Skeletal muscle tissue (tissue), 3 donors: ENCODE measurements at regions not wholly inside any gene's neighbourhood (a gene's known extent, or its start where the extent isn't known, plus 50 kb on each side); places are given as distances from the start of the nearest gene placed in this dataset.
"Not testable (repeated sequence)": the region's sequence is repeated elsewhere in the genome, so short reads cannot be mapped to it uniquely, and the experiment has no call there.

Experiments
- H3K27ac ChIP-seq: one replicate; pipeline ENCODE4 v1.7.0; 2013; ENCODE audit warnings: mild to moderate bottlenecking, low read depth, low read length, inconsistent platforms
- H3K27me3 ChIP-seq, 3 donors: one replicate each; pipeline ENCODE4 v1.7.0; 2013; ENCODE audit warnings: low read length in 3 of 3; ENCODE audit not compliant: control insufficient read depth in 3 of 3, insufficient read depth in 3 of 3
- H3K36me3 ChIP-seq, 3 donors: one replicate each; pipeline ENCODE4 v1.7.0; 2013; ENCODE audit warnings: low read length in 3 of 3; ENCODE audit not compliant: control insufficient read depth in 3 of 3, insufficient read depth in 3 of 3
- H3K4me1 ChIP-seq, 3 donors: one replicate each; pipeline ENCODE4 v1.7.0; 2013; ENCODE audit warnings: low read length in 3 of 3, mild to moderate bottlenecking in 3 of 3; ENCODE audit not compliant: control insufficient read depth in 3 of 3, insufficient read depth in 3 of 3
- H3K4me3 ChIP-seq, 3 donors: one replicate each; pipeline ENCODE4 v1.7.0; 2013; ENCODE audit warnings: low read length in 3 of 3
- H3K9ac ChIP-seq, 3 donors: one replicate each; pipeline ENCODE4 v1.7.0; 2013; ENCODE audit warnings: low read length in 3 of 3, mild to moderate bottlenecking in 3 of 3, moderate library complexity in 2 of 3, low read depth in 1 of 3
- H3K9me3 ChIP-seq, 3 donors: one replicate each; pipeline ENCODE4 v1.7.0; 2013; ENCODE audit warnings: low read length in 3 of 3; ENCODE audit not compliant: control insufficient read depth in 3 of 3
- donor health status: Osteomylitis.

DNA sequence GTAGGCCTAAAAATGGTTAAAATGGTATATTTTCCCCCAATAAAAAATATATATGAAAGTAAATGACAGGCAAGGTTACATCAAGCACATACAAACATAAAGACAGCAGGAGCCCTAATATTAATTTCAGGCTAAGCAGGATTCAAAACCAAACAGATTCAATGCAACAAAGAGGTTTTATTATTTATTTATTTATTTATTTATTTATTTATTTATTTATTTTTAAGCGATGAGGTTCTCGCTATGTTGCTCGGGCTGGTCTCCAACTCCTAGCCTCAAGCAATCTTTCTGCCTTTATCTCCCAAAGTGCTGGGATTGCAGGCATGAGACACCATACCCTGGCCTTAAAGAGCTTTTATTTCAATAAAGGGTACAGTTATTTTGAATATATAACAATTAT, 106.4 kb upstream of the SHB start:
- Histone ChIP-seq H3K4me1 (no peaks in the 10 kb centered on the region), H3K27me3 (no peaks in the 10 kb centered on the region), H3K27ac (no peak overlapping the region), H3K9me3 (no peaks in the 10 kb centered on the region), H3K9ac (no peak overlapping the region), H3K36me3 (no peaks in the 10 kb centered on the region), H3K4me3 (no peak overlapping the region)

DNA sequence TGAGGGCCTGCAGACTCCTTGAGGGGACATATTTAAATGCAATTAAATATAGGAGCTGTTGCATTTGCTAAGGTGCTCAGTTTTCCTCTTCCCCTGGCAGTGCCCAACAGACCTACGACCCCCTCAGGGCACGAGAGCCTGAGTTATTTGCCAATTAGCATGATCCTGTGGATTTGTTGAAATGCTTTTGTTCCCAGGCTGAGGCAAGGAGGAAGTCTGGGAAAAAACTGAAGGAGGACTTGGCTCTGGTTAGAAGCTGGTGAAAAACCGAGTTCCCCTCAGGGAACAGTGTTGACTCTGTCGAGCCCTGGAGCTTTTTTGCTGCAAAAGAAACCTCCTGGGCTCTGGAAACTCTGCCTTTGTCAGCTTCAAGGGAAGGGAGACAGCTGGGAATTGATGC, 103.6 kb upstream of the SHB start:
- no peaks in the 10 kb centered on the region for H3K9me3 ChIP-seq
- H3K4me1 ChIP-seq: no peaks in the 10 kb centered on the region
- H3K27me3 ChIP-seq: no peaks in the 10 kb centered on the region
- no peak overlapping the region for H3K9ac ChIP-seq
- H3K4me3 ChIP-seq: no peak overlapping the region
- no peak overlapping the region for H3K27ac ChIP-seq
- no peaks in the 10 kb centered on the region for H3K36me3 ChIP-seq

- Histone ChIP-seq H3K4me3 (no peak overlapping the region), H3K27ac (no peak overlapping the region), H3K9ac (no peak overlapping the region), H3K27me3 (no peaks in the 10 kb centered on the region), H3K9me3 (no peaks in the 10 kb centered on the region), H3K36me3 (no peaks in the 10 kb centered on the region), H3K4me1 (no peaks in the 10 kb centered on the region)
Measured at GRCh38 chr9:38171926-38172325, 102.9 kb upstream of the SHB start.

DNA sequence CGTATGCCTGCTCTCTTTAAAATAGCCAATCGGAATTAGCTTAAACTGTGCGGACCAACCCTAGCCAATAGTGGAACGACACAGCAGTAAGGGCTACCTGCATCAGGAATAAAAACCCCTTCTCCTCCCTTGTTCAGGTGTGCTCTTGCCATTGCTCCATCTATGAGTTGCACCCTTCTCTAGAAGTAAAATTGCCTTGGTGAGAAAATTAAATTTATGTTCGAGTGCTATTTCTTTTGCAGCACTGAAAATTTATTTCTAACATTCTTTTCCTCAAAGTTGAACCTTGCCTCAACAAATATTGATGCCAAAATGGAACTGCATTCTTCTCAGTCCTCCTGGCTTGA, 102.5 kb upstream of the SHB start:
- Histone ChIP-seq H3K27me3 (no peaks in the 10 kb centered on the region), H3K4me1 (no peaks in the 10 kb centered on the region), H3K9ac (no peak overlapping the region), H3K9me3 (no peaks in the 10 kb centered on the region), H3K27ac (no peak overlapping the region), H3K36me3 (no peaks in the 10 kb centered on the region), H3K4me3 (no peak overlapping the region)

- H3K9ac ChIP-seq, H3K4me3 ChIP-seq, H3K36me3 ChIP-seq, H3K9me3 ChIP-seq, H3K27me3 ChIP-seq, H3K27ac ChIP-seq, H3K4me1 ChIP-seq: not testable (repeated sequence)
Measured at GRCh38 chr9:38170763-38171537, 101.9 kb upstream of the SHB start.

DNA sequence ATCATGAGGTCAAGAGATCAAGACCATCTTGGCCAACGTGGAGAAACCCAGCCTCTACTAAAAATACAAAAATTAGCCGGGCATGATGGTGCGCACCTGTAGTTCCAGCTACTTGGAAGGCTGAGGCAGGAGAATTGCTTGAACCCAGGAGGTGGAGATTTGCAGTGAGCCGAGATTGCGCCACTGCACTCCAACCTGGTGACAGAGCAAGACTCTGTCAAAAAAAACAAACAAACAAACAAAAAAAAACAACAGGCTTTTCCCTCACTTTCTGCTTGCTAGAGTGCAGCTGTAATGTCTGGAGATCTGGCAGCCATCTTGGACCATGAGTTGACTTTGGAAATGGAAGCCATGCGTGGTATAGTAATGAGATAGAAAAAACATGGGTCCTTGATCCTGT, 101.1 kb upstream of the SHB start:
- H3K9me3 ChIP-seq, H3K27me3 ChIP-seq, H3K36me3 ChIP-seq: not testable (repeated sequence)

GRCh38 chr9:38166501-38166900, 97.5 kb upstream of the SHB start:
- H3K9ac ChIP-seq: no peak overlapping the region
- no peaks in the 10 kb centered on the region for H3K36me3 ChIP-seq
- H3K4me3 ChIP-seq: no peak overlapping the region
- H3K9me3 ChIP-seq: no peaks in the 10 kb centered on the region
- no peaks in the 10 kb centered on the region for H3K27me3 ChIP-seq
- no peak overlapping the region for H3K27ac ChIP-seq
- no peaks in the 10 kb centered on the region for H3K4me1 ChIP-seq

More for the DNA sequence above, 101.1 kb upstream of the SHB start:
- H3K4me1 ChIP-seq, H3K4me3 ChIP-seq, H3K27ac ChIP-seq, H3K9ac ChIP-seq: not testable (repeated sequence)

DNA sequence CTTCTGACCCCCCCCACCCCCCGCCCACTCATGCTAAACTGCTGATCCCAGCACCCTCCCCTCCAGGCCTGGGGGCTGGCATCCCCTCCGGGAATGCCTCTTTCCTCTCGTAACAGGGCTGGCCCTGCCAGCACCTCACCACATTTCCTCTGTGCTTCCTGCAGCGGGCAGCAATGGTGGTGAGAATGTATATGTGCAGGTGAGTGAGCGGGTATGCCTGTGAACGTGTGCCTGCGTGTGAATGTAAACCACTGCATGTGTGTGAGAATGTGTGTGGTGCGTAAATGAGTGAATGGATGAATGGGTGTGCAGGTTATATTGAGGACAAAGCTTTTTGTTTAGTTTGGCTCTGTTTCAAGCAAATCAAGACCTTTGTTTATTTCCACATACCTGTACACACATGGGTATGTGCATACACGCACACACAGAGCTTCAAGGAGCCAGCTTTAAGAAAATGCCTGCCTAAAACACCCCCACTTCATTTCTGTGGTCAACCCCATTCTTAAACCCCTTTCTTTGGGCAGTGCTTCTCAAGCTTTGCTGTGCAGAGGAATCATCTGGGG, 95.7 kb upstream of the SHB start:
- Histone ChIP-seq H3K27me3 (no peaks in the 10 kb centered on the region), H3K9me3 (no peaks in the 10 kb centered on the region), H3K36me3 (no peaks in the 10 kb centered on the region), H3K27ac (no peak overlapping the region), H3K4me1 (no peaks in the 10 kb centered on the region), H3K4me3 (no peak overlapping the region), H3K9ac (no peak overlapping the region)

- H3K27ac ChIP-seq: no peak overlapping the region
- no peak overlapping the region for H3K4me3 ChIP-seq
- H3K36me3 ChIP-seq: no peaks in the 10 kb centered on the region
- no peak overlapping the region for H3K9ac ChIP-seq
- no peaks in the 10 kb centered on the region for H3K9me3 ChIP-seq
- no peaks in the 10 kb centered on the region for H3K4me1 ChIP-seq
- no peaks in the 10 kb centered on the region for H3K27me3 ChIP-seq
Measured at GRCh38 chr9:38163518-38163917, 94.5 kb upstream of the SHB start.

GRCh38 chr9:38162332-38163211, 93.5 kb upstream of the SHB start:
- H3K27ac ChIP-seq: no peak overlapping the region
- H3K9me3 ChIP-seq: no peaks in the 10 kb centered on the region
- H3K36me3 ChIP-seq: no peaks in the 10 kb centered on the region
- H3K4me3 ChIP-seq: no peak overlapping the region
- H3K9ac ChIP-seq: no peak overlapping the region
- no peaks in the 10 kb centered on the region for H3K4me1 ChIP-seq
- no peaks in the 10 kb centered on the region for H3K27me3 ChIP-seq
